ENCODE measurements at regions not wholly inside any gene's neighbourhood (a gene's known extent, or its start where the extent isn't known, plus 50 kb on each side); places are given as distances from the start of the nearest gene placed in this dataset.
"Not testable (repeated sequence)": the region's sequence is repeated elsewhere in the genome, so short reads cannot be mapped to it uniquely, and the experiment has no call there.

- H3K27ac ChIP-seq (ENCODE audit: control insufficient read depth, insufficient read depth): no peak overlapping the region
- ChIA-PET POLR2A (no interaction called here), CTCF (no interaction called here), RAD21 (ENCODE audit: unreplicated experiment) (no interaction called here), SMC1A (ENCODE audit: uncharacterized antibody, unreplicated experiment) (no interaction called here)
- H3K9ac ChIP-seq (ENCODE audit: control insufficient read depth, insufficient read depth, low read length): no peak overlapping the region
- no peaks in the 10 kb centered on the region for H3K4me1 ChIP-seq (ENCODE audit: control insufficient read depth, insufficient read depth, low read length)
- H3K27me3 ChIP-seq (replicated peaks in 1 of 2; ENCODE audit: control insufficient read depth in 2 of 2, insufficient read depth in 2 of 2, low read length in 1 of 2): no peaks in the 10 kb centered on the region
- no peaks in the 10 kb centered on the region for H4K20me1 ChIP-seq (ENCODE audit: control insufficient read depth, insufficient read depth)
- 7% methylated on average over 1 of the region's 1 CpG for WGBS (ENCODE audit: insufficient coverage, insufficient replicate concordance, low lambda C conversion rate, missing lambda C conversion rate)
- in situ Hi-C loops (cut with MboI): no loop called here
- no peak overlapping the region for H2AFZ ChIP-seq (ENCODE audit: control insufficient read depth, low read depth, low read length)
- H3K79me2 ChIP-seq (ENCODE audit: control insufficient read depth, insufficient read depth, low read length): no peaks in the 10 kb centered on the region
- H3K4me3 ChIP-seq: no peak overlapping the region
- ATAC-seq: no peak
- TF ChIP-seq POLR2AphosphoS2 (IDR thresholded peaks at IDR 0.05; ENCODE audit: low read depth, low read length) (no peak), SIX5 (IDR thresholded peaks at IDR 0.05; ENCODE audit: low read depth, low read length, severe bottlenecking) (no peak)
- intact Hi-C loops (cut with micrococcal nuclease; ENCODE audit: unreplicated experiment): no loop called here
- H3K9me3 ChIP-seq (replicated peaks; ENCODE audit: control insufficient read depth, insufficient read depth, low read length): no peaks in the 10 kb centered on the region
- no peak overlapping the region for H3K4me2 ChIP-seq (ENCODE audit: control insufficient read depth, insufficient read depth)
- no TSS peak for BruUV-seq (replicated peaks)
- FAIRE-seq: no peak
- H3K36me3 ChIP-seq (ENCODE audit: control insufficient read depth in 2 of 2, insufficient read depth in 2 of 2, low read length in 1 of 2): no peaks in the 10 kb centered on the region
- no peak for DNase-seq (ENCODE audit: low read depth, low spot score)
These were observed 375.9 kb upstream of the NAALADL2 start for GRCh38 chr3:174483254-174483653.

GRCh38 chr3:174483856-174484255 is 375.3 kb upstream of the NAALADL2 start:
- H3K27ac ChIP-seq (ENCODE audit: control insufficient read depth, insufficient read depth); H3K36me3 ChIP-seq (ENCODE audit: control insufficient read depth in 2 of 2, insufficient read depth in 2 of 2, low read length in 1 of 2); CTCF ChIA-PET; H3K4me2 ChIP-seq (ENCODE audit: control insufficient read depth, insufficient read depth); H3K4me3 ChIP-seq; in situ Hi-C loops (cut with MboI); FAIRE-seq; H3K27me3 ChIP-seq (replicated peaks in 1 of 2; ENCODE audit: control insufficient read depth in 2 of 2, insufficient read depth in 2 of 2, low read length in 1 of 2); H4K20me1 ChIP-seq (ENCODE audit: control insufficient read depth, insufficient read depth); DNase-seq (ENCODE audit: low read depth, low spot score); POLR2A ChIA-PET; H3K79me2 ChIP-seq (ENCODE audit: control insufficient read depth, insufficient read depth, low read length); BruUV-seq (replicated peaks); H3K4me1 ChIP-seq (ENCODE audit: control insufficient read depth, insufficient read depth, low read length); H2AFZ ChIP-seq (ENCODE audit: control insufficient read depth, low read depth, low read length); ATAC-seq; RAD21 ChIA-PET (ENCODE audit: unreplicated experiment); SMC1A ChIA-PET (ENCODE audit: uncharacterized antibody, unreplicated experiment); H3K9me3 ChIP-seq (replicated peaks; ENCODE audit: control insufficient read depth, insufficient read depth, low read length); H3K9ac ChIP-seq (ENCODE audit: control insufficient read depth, insufficient read depth, low read length); intact Hi-C loops (cut with micrococcal nuclease; ENCODE audit: unreplicated experiment): not testable (repeated sequence)
- WGBS (ENCODE audit: insufficient coverage, insufficient replicate concordance, low lambda C conversion rate, missing lambda C conversion rate): 51% methylated on average over 5 of the region's 7 CpGs
